HG03103 (cell line): ENCODE measurements at regions not wholly inside any gene's neighbourhood (a gene's known extent, or its start where the extent isn't known, plus 50 kb on each side); places are given as distances from the start of the nearest gene placed in this dataset.

ENCODE experiments used
- ATAC-seq: cut with Tn5 transposase; IDR thresholded peaks from one replicate; pipeline ENCODE4 v1.9.1; 2021; ENCODE audit warnings: low read depth; ENCODE audit not compliant: unreplicated experiment

- no peak for ATAC-seq
Observed at GRCh38 chr20:40970218-40970617, 58.4 kb upstream of the TOP1 start.

- no peak for ATAC-seq
Observed at GRCh38 chr20:40977218-40977617, 51.4 kb upstream of the TOP1 start.

GRCh38 chr20:40978761-40979160 is 49.9 kb upstream of the TOP1 start:
- no peak for ATAC-seq
